GM18526 (cell line): ENCODE measurements at regions not wholly inside any gene's neighbourhood (a gene's known extent, or its start where the extent isn't known, plus 50 kb on each side); places are given as distances from the start of the nearest gene placed in this dataset.

ENCODE experiments used
- POLR2A ChIP-seq: IDR thresholded peaks from 3 replicates; pipeline ENCODE4 v1.6.1; 2011; ENCODE audit not compliant: insufficient read length; ENCODE audit errors: extremely low read depth

GRCh38 chr5:19406576-19407365, 581.2 kb downstream of the CDH18 start:
- TF ChIP-seq POLR2A: no peak

- no peak for TF ChIP-seq POLR2A
Measured at GRCh38 chr5:19408149-19408548, 579.9 kb downstream of the CDH18 start.

- no peak for TF ChIP-seq POLR2A
Measured at GRCh38 chr5:19411936-19412335, 576.1 kb downstream of the CDH18 start.
